ENCODE measurements at regions not wholly inside any gene's neighbourhood (a gene's known extent, or its start where the extent isn't known, plus 50 kb on each side); places are given as distances from the start of the nearest gene placed in this dataset.
"Not testable (repeated sequence)": the region's sequence is repeated elsewhere in the genome, so short reads cannot be mapped to it uniquely, and the experiment has no call there.

DNA sequence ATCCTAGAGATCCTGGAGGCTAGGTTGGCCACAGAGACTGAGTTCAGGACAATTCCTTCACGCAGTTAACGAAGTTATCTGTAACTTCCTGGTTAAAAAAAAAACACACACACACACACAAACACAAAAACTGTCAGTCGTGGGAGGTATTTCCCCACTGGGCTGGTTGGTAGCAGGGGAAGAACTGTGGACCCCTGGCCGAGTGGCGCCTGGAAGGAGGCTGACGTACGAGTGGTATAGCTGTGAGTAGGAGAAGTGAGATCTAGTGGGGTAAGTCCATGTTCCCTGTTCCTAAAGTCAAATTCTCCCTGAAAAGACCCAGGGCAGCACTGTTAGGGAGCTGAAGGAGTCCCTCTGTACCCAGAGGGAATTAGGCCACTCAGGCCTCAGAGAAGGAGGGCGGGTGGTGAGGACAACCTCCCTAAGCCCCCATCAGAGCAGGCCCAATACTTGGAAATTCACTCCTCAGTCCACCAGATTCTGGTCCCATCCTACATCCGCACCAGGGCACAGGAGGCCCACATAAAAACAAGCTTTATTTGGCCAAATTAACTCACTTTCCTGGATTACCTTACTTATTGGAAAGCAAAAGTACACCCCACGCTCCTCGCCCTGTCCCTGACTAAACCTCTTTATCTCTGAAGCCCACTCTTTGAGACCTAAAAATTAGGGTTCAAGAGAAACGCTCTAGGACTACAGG lies 108.3 kb upstream of the FOXD4L5 start:
- DNase-seq, result not testable (repeated sequence)

DNA sequence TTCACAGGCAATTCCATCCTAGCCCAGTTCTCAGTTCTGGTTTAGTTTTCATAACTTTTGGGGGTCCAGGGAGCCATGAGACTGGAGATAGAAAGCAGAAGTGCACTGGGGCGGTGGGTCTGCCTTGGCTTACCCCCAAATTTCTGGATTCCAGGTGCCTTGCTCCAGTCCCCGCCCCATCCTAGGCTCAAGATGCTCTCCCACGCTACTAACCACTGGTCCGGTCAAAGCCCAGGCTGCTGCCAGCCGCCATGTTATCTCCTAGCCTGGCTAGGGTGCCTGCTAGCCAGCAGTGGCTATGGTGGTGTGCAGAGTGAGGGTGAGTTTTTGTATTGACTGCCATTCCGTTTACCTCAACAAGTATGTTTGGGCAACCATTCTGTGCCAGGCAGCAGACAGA lies 107.6 kb upstream of the FOXD4L5 start:
- DNase-seq, result not testable (repeated sequence)

DNA sequence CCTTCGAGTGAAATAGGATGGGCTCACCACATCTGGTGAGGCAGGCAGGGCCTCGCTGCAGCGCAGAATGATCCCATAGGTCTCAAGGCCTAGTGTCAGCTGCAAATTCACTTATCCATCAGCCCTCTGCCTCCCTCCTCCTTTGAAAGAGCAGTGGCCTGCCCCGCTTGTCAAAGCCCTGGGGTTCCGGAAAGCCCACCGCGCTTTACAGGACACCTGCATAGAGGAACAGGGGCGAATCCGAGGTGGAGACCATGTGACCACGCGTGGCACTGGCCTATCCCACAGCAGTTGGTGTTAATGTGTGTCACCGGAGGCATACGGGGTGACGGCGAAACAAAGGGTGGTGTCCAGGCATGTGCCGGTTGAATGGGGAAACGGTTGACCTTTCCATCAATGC lies 104.7 kb upstream of the FOXD4L5 start:
- not testable (repeated sequence) for DNase-seq

DNA sequence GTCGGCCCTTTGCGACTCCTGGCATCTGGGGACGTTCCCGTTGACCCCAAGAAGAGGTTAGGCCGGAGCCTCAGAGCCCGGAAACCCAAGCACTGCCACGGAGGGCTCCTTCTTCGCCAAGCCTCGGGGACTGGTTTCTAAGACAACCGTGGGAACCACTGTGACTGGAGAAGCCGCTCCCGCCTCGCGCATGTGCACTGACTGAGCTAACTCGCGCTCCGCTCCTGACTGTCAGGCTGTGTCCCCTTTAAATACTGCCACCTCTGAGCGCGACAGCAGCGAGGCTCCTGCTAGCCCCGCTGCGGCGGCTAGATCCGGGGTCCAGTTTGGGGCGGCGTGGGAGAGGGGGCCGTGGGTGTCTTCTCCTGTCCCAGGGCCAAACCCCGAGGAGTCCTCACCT lies 104.2 kb upstream of the FOXD4L5 start:
- not testable (repeated sequence) for DNase-seq

DNA sequence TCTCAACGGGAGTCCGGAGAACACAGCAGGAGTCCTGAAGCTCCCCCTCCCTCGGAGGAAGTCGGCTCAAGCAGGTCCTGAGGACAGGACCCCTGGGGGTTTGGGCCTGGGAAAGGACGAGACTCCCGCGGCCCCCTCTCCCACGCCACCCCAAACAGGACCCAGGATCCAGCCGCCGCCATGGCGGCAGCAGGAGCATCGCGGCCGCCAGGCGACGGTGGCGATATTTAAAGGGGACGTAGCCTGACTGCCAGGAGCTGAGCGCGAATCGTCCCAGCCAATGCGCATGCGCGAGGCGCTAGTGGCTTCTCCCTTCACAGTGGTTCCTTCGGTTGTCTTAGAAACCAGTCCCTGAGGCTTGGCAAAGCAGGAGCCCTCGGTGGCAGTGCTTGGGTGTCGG lies 101.7 kb upstream of the FOXD4L5 start:
- DNase-seq, result peak; percentile 49

DNA sequence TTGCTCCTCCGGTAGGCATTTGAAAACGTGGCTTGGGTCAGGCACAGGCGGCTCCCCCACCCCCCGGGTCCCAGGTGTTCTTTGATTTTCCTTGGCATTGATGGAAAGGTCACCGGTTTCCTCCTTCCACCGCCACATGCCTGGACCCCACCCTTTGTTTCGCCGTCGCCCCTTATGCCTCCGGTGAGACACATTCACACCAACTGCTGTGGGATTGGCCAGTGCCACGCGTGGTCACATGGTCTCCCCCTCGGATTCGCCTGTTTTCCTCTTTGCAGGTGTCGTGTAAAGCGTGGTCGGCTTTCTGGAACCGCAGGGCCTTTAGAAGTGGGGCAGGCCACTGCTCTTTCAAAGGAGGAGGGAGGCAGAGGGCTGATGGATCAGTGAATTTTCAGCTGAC lies 101.2 kb upstream of the FOXD4L5 start:
- not testable (repeated sequence) for DNase-seq

DNA sequence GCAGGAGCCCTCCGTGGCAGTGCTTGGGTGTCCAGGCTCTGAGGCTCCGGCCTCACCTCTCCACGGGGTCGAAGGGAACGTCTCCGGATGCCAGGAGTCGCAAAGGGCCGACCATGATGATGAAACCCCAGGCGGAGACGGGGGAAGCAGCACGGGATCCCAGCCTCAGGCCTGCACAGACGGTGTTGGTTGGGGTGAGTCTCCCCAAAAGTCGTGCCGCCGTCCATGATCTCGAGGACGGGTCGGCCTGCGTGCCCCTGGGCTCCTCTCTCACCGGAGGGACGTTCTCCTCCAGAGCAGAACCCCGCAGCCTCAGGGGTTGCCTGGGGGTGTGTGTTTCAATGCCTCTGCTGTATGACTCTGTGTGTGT lies 100.6 kb upstream of the FOXD4L5 start:
- DNase-seq, result not testable (repeated sequence)

DNA sequence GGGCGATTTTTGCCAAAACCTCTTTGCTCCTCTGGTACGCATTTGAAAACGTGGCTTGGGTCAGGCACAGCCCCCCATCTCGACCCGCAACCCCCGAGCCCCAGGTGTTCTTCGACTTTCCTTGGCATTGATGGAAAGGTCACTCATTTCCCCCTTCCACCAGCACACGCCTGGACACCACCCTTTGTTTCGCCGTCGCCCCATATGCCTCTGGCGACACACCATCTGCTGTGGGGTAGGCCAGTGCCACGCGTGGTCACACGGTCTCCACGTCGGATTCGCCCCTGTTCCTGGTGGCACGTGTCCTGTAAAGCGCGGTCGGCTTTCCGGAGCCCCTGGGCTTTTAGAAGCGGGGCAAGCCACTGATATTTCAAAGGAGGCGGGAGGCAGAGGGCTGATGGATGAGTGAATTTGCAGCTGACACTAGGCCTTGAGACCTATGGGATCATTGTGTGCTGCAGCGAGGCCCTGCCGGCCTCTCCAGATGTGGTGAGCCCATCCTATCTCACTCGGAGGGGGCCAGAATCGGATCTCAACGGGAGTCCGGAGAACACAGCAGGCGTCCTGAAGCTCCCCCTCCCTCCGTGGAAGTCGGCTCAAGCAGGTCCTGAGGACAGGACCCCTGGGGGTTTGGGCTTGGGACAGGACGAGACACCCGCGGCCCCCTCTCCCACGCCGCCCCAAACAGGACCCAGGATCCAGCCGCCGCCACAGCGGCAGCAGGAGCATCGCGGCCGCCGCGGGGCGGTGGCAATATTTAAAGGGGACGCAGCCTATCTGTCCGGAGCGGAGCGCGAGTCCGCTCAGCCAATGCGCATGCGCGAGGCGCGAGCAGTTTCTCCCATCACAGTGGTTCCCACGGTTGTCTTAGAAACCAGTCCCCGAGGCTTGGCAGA lies 100.0 kb upstream of the FOXD4L5 start:
- not testable (repeated sequence) for DNase-seq

DNA sequence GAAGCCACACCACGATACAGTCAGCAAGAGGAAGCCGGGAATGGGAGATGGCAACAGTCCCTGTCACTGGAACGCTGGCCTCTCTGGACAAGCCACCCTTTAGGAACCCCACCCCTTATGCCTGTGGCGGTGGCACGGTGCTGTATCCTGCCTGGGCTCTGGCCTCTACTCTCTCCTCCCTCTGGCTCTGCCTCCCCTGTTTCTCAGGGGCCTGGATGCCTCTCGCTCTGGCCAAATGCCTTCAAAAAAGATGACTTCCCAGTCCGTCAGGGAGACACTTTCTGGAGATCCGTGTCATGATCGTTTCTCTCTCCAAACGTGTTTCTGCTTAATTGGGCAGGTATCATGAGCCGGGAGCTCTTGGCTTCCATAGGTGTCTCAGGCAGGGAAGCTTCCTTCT lies 99.1 kb upstream of the FOXD4L5 start:
- DNase-seq, result not testable (repeated sequence)

DNA sequence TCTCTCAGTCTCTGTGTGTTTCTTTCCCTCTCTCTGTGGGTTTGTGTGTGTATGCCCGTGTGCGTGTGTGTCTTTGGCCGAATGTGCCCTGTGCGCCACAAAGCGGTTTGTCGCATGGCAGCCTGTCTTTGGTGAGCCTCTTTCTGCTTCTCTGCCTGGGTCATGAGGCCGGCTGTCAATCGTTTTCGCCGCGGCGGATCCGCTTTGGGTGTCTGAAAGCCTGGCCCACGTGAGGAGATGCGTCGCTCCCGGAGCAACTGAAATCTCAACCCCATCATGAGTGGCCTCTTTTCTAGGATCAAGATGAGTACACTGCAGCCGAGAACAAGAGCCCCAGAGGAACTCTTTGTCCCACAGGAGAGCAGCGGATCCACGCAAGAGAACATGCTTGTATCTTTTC lies 98.6 kb upstream of the FOXD4L5 start:
- DNase-seq, result not testable (repeated sequence)

DNA sequence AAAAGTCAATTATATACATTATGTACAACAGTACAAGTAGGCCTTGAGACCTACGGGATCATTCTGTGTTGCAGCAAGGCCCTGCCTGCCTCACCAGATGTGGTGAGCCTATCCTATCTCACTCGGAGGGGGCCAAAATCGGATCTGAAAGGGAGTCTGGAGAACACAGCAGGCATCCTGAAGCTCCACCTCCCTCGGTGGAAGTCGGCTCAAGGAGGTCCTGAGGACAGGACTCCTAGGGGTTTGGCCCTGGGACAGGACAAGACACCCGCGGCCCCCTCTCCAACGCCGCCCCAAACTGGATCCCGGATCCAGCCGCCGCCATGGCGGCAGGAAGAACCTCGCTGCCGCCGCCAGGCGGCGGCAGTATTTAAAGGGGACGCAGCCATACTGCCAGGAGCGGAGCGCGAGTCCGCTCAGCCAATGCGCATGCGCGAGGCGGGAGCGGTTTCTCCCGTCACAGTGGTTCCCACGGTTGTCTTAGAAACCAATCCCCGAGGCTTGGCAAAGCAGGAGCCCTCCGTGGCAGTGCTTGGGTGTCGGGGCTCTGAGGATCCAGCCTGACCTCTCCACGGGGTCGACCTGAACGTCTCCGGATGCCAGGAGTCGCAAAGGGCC lies 97.8 kb upstream of the FOXD4L5 start:
- not testable (repeated sequence) for DNase-seq

Measured in retina (tissue), 1 donor.